Activated T-cell treated with anti-CD3 and anti-CD28 coated beads for 48 hours (primary cell): ENCODE measurements at regions not wholly inside any gene's neighbourhood (a gene's known extent, or its start where the extent isn't known, plus 50 kb on each side); places are given as distances from the start of the nearest gene placed in this dataset.
A peak's percentile ranks its signal among the peaks of the same experiment; 100 is the strongest.

ENCODE experiments used
- DNase-seq: peaks from one replicate; pipeline ENCODE4 v3.0.0-alpha.2; 2020; ENCODE audit warnings: low read depth

GRCh38 chr2:200725596-200725995 lies 86.1 kb upstream of the BZW1 start:
- no peak for DNase-seq

GRCh38 chr2:200728630-200729029 lies 83.1 kb upstream of the BZW1 start:
- DNase-seq: no peak

- no peak for DNase-seq
Observed at GRCh38 chr2:200730302-200730701, 81.4 kb upstream of the BZW1 start.

GRCh38 chr2:200730960-200731359 lies 80.8 kb upstream of the BZW1 start:
- no peak for DNase-seq

GRCh38 chr2:200732866-200733265 lies 78.8 kb upstream of the BZW1 start:
- DNase-seq: no peak

- no peak for DNase-seq
Observed at GRCh38 chr2:200733713-200734198, 78.0 kb upstream of the BZW1 start.

- peak; percentile 18 for DNase-seq
Observed at GRCh38 chr2:200735061-200735460, 76.6 kb upstream of the BZW1 start.

- no peak for DNase-seq
Observed at GRCh38 chr2:200736646-200737274, 75.0 kb upstream of the BZW1 start.

- no peak for DNase-seq
Observed at GRCh38 chr2:200737585-200737984, 74.1 kb upstream of the BZW1 start.

GRCh38 chr2:200738590-200738989 lies 73.1 kb upstream of the BZW1 start:
- DNase-seq: no peak

GRCh38 chr2:200740907-200741306 lies 70.8 kb upstream of the BZW1 start:
- no peak for DNase-seq

GRCh38 chr2:200741468-200742202 lies 70.1 kb upstream of the BZW1 start:
- DNase-seq: no peak

- DNase-seq: no peak
Observed at GRCh38 chr2:200742426-200742825, 69.3 kb upstream of the BZW1 start.

- DNase-seq: no peak
Observed at GRCh38 chr2:200743042-200743676, 68.6 kb upstream of the BZW1 start.

- DNase-seq: no peak
Observed at GRCh38 chr2:200744201-200744602, 67.5 kb upstream of the BZW1 start.

GRCh38 chr2:200746301-200746700 lies 65.4 kb upstream of the BZW1 start:
- no peak for DNase-seq

GRCh38 chr2:200747668-200748618 lies 63.8 kb upstream of the BZW1 start:
- no peak for DNase-seq

GRCh38 chr2:200748779-200749178 lies 62.9 kb upstream of the BZW1 start:
- DNase-seq: no peak

- no peak for DNase-seq
Observed at GRCh38 chr2:200749631-200750322, 61.9 kb upstream of the BZW1 start.

GRCh38 chr2:200750323-200750910 lies 61.3 kb upstream of the BZW1 start:
- no peak for DNase-seq

GRCh38 chr2:200751786-200752185 lies 59.9 kb upstream of the BZW1 start:
- DNase-seq: no peak
